Smooth muscle cell (in vitro differentiated cells): ENCODE measurements at regions not wholly inside any gene's neighbourhood (a gene's known extent, or its start where the extent isn't known, plus 50 kb on each side); places are given as distances from the start of the nearest gene placed in this dataset.

Experiments
- DNase-seq: peaks from one replicate; lab custom pipeline; 2025; ENCODE audit not compliant: unreplicated experiment; lab: John Stamatoyannopoulos, UW
- H2AFZ ChIP-seq: fragments of 200-600 bp; sonication (generic); 2 replicates; pipeline ENCODE4 v1.6.0; 2016; ENCODE audit warnings: antibody characterized with exemption, low read depth, mild to moderate bottlenecking
- H3F3A ChIP-seq: fragments of 200-600 bp; sonication (generic); 2 replicates; pipeline ENCODE4 v1.6.0; 2017; ENCODE audit warnings: antibody characterized with exemption, low read depth
- H3K27ac ChIP-seq: fragments of 200-600 bp; sonication (generic); 2 replicates; pipeline ENCODE4 v1.5.1; 2016; ENCODE audit warnings: low read depth, mild to moderate bottlenecking
- H3K27me3 ChIP-seq: fragments of 200-600 bp; sonication (generic); 2 replicates; pipeline ENCODE4 v1.6.1; 2016; ENCODE audit warnings: low read depth, mild to moderate bottlenecking
- H3K36me3 ChIP-seq: fragments of 200-600 bp; sonication (generic); 2 replicates; pipeline ENCODE4 v1.5.1; 2016; ENCODE audit warnings: low read depth
- H3K4me1 ChIP-seq: fragments of 200-600 bp; sonication (generic); 2 replicates; pipeline ENCODE4 v1.5.1; 2016; ENCODE audit warnings: low read depth
- H3K4me2 ChIP-seq: fragments of 200-600 bp; sonication (generic); 2 replicates; pipeline ENCODE4 v1.6.0; 2016; ENCODE audit warnings: mild to moderate bottlenecking
- H3K4me3 ChIP-seq: fragments of 200-600 bp; sonication (generic); 2 replicates; pipeline ENCODE4 v1.5.1; 2016; ENCODE audit warnings: mild to moderate bottlenecking
- H3K79me2 ChIP-seq: fragments of 200-600 bp; sonication (generic); 2 replicates; pipeline ENCODE4 v1.6.0; 2016; ENCODE audit warnings: low read depth, mild to moderate bottlenecking
- H3K9ac ChIP-seq: fragments of 200-600 bp; sonication (generic); 2 replicates; pipeline ENCODE4 v1.6.0; 2016; ENCODE audit warnings: low read depth
- H3K9me3 ChIP-seq: fragments of 200-600 bp; sonication (generic); replicated peaks from 2 replicates; pipeline ENCODE4 v1.5.1; 2016; ENCODE audit warnings: low read depth
- H4K20me1 ChIP-seq: fragments of 200-600 bp; sonication (generic); 2 replicates; pipeline ENCODE4 v1.6.0; 2016; ENCODE audit warnings: low read depth
- CTCF ChIP-seq: fragments of 200-600 bp; sonication (generic); IDR thresholded peaks from 2 replicates; pipeline ENCODE4 v1.5.1; 2017; ENCODE audit warnings: borderline replicate concordance, mild to moderate bottlenecking, antibody characterized with exemption; ENCODE audit not compliant: insufficient read depth, poor library complexity, severe bottlenecking
- WGBS: methylation state at CpG from one replicate; pipeline ENCODE4 v1.1.7; 2016; ENCODE audit warnings: low lambda C conversion rate; 5-methylcytosine and 5-hydroxymethylcytosine counted together

GRCh38 chr16:66198641-66199040 is 167.8 kb upstream of the CDH5 start:
- 70% methylated on average over 3 of the region's 3 CpGs for WGBS
- no peak for TF ChIP-seq CTCF
- no peaks in the 10 kb centered on the region for H3K79me2 ChIP-seq

GRCh38 chr16:66197668-66198278 is 168.7 kb upstream of the CDH5 start:
- no peak overlapping the region for H3K27ac ChIP-seq
- H3K36me3 ChIP-seq: no peaks in the 10 kb centered on the region
- no peaks in the 10 kb centered on the region for H3K4me1 ChIP-seq
- 92% methylated on average over 4 of the region's 4 CpGs for WGBS
- H3K79me2 ChIP-seq: no peaks in the 10 kb centered on the region
- H3F3A ChIP-seq: no peaks in the 10 kb centered on the region
- no peak overlapping the region for H3K4me2 ChIP-seq
- no peaks in the 10 kb centered on the region for H4K20me1 ChIP-seq
- no peaks in the 10 kb centered on the region for H3K27me3 ChIP-seq
- DNase-seq: no peak
- H2AFZ ChIP-seq: no peak overlapping the region
- TF ChIP-seq CTCF: no peak
- H3K9me3 ChIP-seq: no peaks in the 10 kb centered on the region
- no peak overlapping the region for H3K4me3 ChIP-seq
- no peak overlapping the region for H3K9ac ChIP-seq

More at GRCh38 chr16:66198641-66199040, 167.8 kb upstream of the CDH5 start:
- H3K27me3 ChIP-seq: no peaks in the 10 kb centered on the region
- no peaks in the 10 kb centered on the region for H3K9me3 ChIP-seq
- no peak overlapping the region for H3K9ac ChIP-seq
- DNase-seq: no peak
- no peaks in the 10 kb centered on the region for H4K20me1 ChIP-seq
- H3K36me3 ChIP-seq: no peaks in the 10 kb centered on the region
- no peak overlapping the region for H2AFZ ChIP-seq
- no peak overlapping the region for H3K27ac ChIP-seq
- no peak overlapping the region for H3K4me2 ChIP-seq
- no peaks in the 10 kb centered on the region for H3K4me1 ChIP-seq
- H3K4me3 ChIP-seq: no peak overlapping the region
- H3F3A ChIP-seq: no peaks in the 10 kb centered on the region

GRCh38 chr16:66196770-66197169 is 169.7 kb upstream of the CDH5 start:
- TF ChIP-seq CTCF: no peak
- Histone ChIP-seq H2AFZ (no peak overlapping the region), H3K9ac (no peak overlapping the region), H4K20me1 (no peaks in the 10 kb centered on the region), H3K27me3 (no peaks in the 10 kb centered on the region), H3K4me2 (no peak overlapping the region), H3K27ac (no peak overlapping the region), H3K4me1 (no peaks in the 10 kb centered on the region), H3K79me2 (no peaks in the 10 kb centered on the region), H3K36me3 (no peaks in the 10 kb centered on the region), H3F3A (no peaks in the 10 kb centered on the region), H3K4me3 (no peak overlapping the region), H3K9me3 (no peaks in the 10 kb centered on the region)
- no peak for DNase-seq
- 96% methylated on average over 3 of the region's 3 CpGs for WGBS

- Histone ChIP-seq H3K27ac (no peak overlapping the region), H3K4me1 (no peaks in the 10 kb centered on the region), H3K9ac (no peak overlapping the region), H3K4me3 (no peak overlapping the region), H4K20me1 (no peaks in the 10 kb centered on the region), H3K79me2 (no peaks in the 10 kb centered on the region), H2AFZ (no peak overlapping the region), H3K4me2 (no peak overlapping the region), H3K9me3 (no peaks in the 10 kb centered on the region), H3F3A (no peaks in the 10 kb centered on the region), H3K36me3 (no peaks in the 10 kb centered on the region), H3K27me3 (no peaks in the 10 kb centered on the region)
- no peak for DNase-seq
- no peak for TF ChIP-seq CTCF
Observed at GRCh38 chr16:66194866-66195265, 171.6 kb upstream of the CDH5 start.
